Astrocyte (in vitro differentiated cells and primary cell): ENCODE measurements at regions not wholly inside any gene's neighbourhood (a gene's known extent, or its start where the extent isn't known, plus 50 kb on each side); places are given as distances from the start of the nearest gene placed in this dataset.

Source experiments
- CTCF ChIP-seq: IDR thresholded peaks from 2 replicates; pipeline ENCODE4 v1.5.1; 2011; ENCODE audit warnings: low read depth, mild to moderate bottlenecking, inconsistent platforms, low read length, moderate library complexity; ENCODE audit not compliant: insufficient read depth
- EZH2 ChIP-seq: IDR thresholded peaks from 2 replicates; pipeline ENCODE4 v1.6.1; 2012; ENCODE audit warnings: mild to moderate bottlenecking, low read length, inconsistent platforms; ENCODE audit not compliant: insufficient read depth

DNA sequence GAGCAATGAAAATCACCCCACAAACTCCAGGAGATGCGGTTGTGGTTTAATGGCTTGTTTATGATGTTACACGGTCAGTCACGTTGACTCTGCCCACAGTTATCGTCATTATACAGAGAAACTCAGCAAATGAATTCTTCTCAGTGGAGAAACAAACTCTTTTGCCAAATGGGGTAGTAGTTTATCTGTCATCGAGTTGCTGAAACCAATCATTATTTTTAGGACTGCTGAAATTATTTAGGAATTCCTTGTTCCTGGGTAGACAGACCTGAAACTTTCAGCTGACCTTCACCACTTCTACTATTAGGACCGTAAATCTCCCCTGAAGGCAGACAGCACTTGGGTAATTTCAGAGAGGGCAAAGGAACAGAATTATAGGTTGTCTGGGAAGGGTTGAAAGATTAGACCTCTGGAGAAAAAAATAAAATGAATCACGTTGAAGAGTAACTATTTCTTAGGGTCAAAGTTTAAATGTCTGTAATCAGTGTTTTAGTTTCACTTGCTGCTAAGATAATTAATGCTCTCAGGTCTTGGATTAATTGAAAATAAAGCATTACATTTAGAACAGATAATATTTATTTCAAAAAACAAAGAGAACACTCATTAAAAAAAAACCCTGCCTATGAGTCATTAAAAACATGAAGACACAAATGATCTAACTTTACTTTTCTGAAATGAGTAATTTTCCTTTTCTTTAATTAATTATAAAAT is 52.1 kb upstream of the LYPD6 start:
- TF ChIP-seq CTCF = no peak
- TF ChIP-seq EZH2 = no peak
